SK-N-SH (cell line): ENCODE measurements at regions not wholly inside any gene's neighbourhood (a gene's known extent, or its start where the extent isn't known, plus 50 kb on each side); places are given as distances from the start of the nearest gene placed in this dataset.

Experiments
- CTCF ChIA-PET: fragments of 300-600, 350-600 bp; formaldehyde crosslinking; extraction: SDS; loops from one replicate; lab custom pipeline; 2021; lab: Yijun Ruan, JAX
- POLR2A ChIA-PET: fragments of 350-600 bp; sonication (Branson Sonifier 250); formaldehyde crosslinking; extraction: SDS; loops from one replicate; lab custom pipeline; 2020; ENCODE audit warnings: antibody characterized with exemption, inconsistent platforms; lab: Yijun Ruan, JAX
- DNase-seq: peaks from one replicate; pipeline ENCODE4 v3.0.0; 2012
- H2AFZ ChIP-seq: fragments of 200-600 bp; sonication (generic); 2 replicates; pipeline ENCODE4 v1.8.1; 2016; ENCODE audit warnings: antibody characterized with exemption, mild to moderate bottlenecking, low read depth
- H3F3A ChIP-seq: fragments of 200-600 bp; sonication (generic); replicated peaks from 2 replicates; pipeline ENCODE3; 2016; ENCODE audit warnings: antibody characterized with exemption, mild to moderate bottlenecking; ENCODE audit not compliant: insufficient read depth
- H3K27ac ChIP-seq, 2 experiments: fragments of 200-500 bp in 1 of 2; fragments of 200-600 bp in 1 of 2; sonication (Bioruptor generic) in 1 of 2; sonication (generic), shearing (Covaris generic) in 1 of 2; 2 replicates each; pipeline versions ENCODE4 v1.5.1 to v1.6.1; 2014 to 2016; ENCODE audit warnings: low read depth in 2 of 2, inconsistent platforms in 1 of 2, low read length in 1 of 2, mild to moderate bottlenecking in 1 of 2, mixed read lengths in 1 of 2
- H3K27me3 ChIP-seq: fragments of 200-600 bp; sonication (generic), shearing (Covaris generic); 2 replicates; pipeline ENCODE4 v1.6.1; 2016; ENCODE audit warnings: mixed run types; ENCODE audit not compliant: insufficient read depth
- H3K36me3 ChIP-seq, 2 experiments: fragments of 200-500 bp in 1 of 2; fragments of 200-600 bp in 1 of 2; sonication (Bioruptor generic) in 1 of 2; sonication (generic) in 1 of 2; replicated peaks in 1 of 2; 2 replicates each; pipeline versions ENCODE3 to v1.5.1; 2014 to 2016; ENCODE audit warnings: low read length in 1 of 2, mild to moderate bottlenecking in 1 of 2; ENCODE audit not compliant: insufficient read depth in 2 of 2, control insufficient read depth in 1 of 2
- H3K4me1 ChIP-seq, 2 experiments: fragments of 200-500 bp in 1 of 2; fragments of 200-600 bp in 1 of 2; sonication (Bioruptor generic) in 1 of 2; sonication (generic), shearing (Covaris generic) in 1 of 2; 2 replicates each; pipeline versions ENCODE4 v1.5.1 to v1.6.1; 2014 to 2016; ENCODE audit warnings: low read depth in 1 of 2, low read length in 1 of 2, mixed run types in 1 of 2; ENCODE audit not compliant: insufficient read depth in 2 of 2, control insufficient read depth in 1 of 2
- H3K4me2 ChIP-seq: fragments of 200-600 bp; sonication (generic), shearing (Covaris generic); 2 replicates; pipeline ENCODE4 v1.6.1; 2017; ENCODE audit warnings: mixed run types
- H3K4me3 ChIP-seq, 2 experiments: fragments of 200-500 bp in 1 of 2; fragments of 200-600 bp in 1 of 2; sonication (Bioruptor generic) in 1 of 2; sonication (generic), shearing (Covaris generic) in 1 of 2; 2 replicates each; pipeline versions ENCODE4 v1.5.1 to v1.8.1; 2014 to 2016; ENCODE audit warnings: low read depth in 2 of 2, inconsistent platforms in 1 of 2, low read length in 1 of 2, mild to moderate bottlenecking in 1 of 2, mixed read lengths in 1 of 2, moderate library complexity in 1 of 2
- H3K79me2 ChIP-seq: fragments of 200-600 bp; sonication (generic); 2 replicates; pipeline ENCODE4 v1.8.1; 2017; ENCODE audit warnings: mild to moderate bottlenecking; ENCODE audit not compliant: insufficient read depth
- H3K9ac ChIP-seq: fragments of 200-600 bp; sonication (generic); 2 replicates; pipeline ENCODE4 v1.6.1; 2017; ENCODE audit warnings: mixed run types
- H3K9me2 ChIP-seq: fragments of 200-600 bp; sonication (generic); 2 replicates; pipeline ENCODE4 v1.6.1; 2017; ENCODE audit warnings: mixed run types
- H3K9me3 ChIP-seq: fragments of 200-600 bp; sonication (generic); 2 replicates; pipeline ENCODE4 v1.6.1; 2017; ENCODE audit warnings: mixed run types, mild to moderate bottlenecking, moderate library complexity
- H4K20me1 ChIP-seq: fragments of 200-600 bp; sonication (generic); 2 replicates; pipeline ENCODE4 v1.6.1; 2017; ENCODE audit warnings: mild to moderate bottlenecking, mixed run types; ENCODE audit not compliant: insufficient read depth
- FOXJ3 ChIP-seq: sonication (generic); formaldehyde crosslinking; IDR thresholded peaks from 2 replicates; pipeline ENCODE4 v1.5.1; 2020; ENCODE audit warnings: mild to moderate bottlenecking, missing genetic modification reagents
- GABPA ChIP-seq: IDR thresholded peaks from 2 replicates; pipeline ENCODE4 v1.4.0; 2012; ENCODE audit warnings: low read depth, mild to moderate bottlenecking
- GATA2 ChIP-seq: sonication (generic); formaldehyde crosslinking; IDR thresholded peaks from 2 replicates; pipeline ENCODE4 v1.5.0; 2020; ENCODE audit warnings: mild to moderate bottlenecking, missing genetic modification reagents
- MXI1 ChIP-seq: IDR thresholded peaks from 2 replicates; pipeline ENCODE4 v1.6.1; 2012; ENCODE audit warnings: mild to moderate bottlenecking, low read depth, low read length, improper control_type of control experiment
- POLR2AphosphoS5 ChIP-seq: IDR thresholded peaks from 2 replicates; pipeline ENCODE4 v1.6.1; 2012; ENCODE audit warnings: low read depth, low read length
- RAD21 ChIP-seq: IDR thresholded peaks from 2 replicates; pipeline ENCODE4 v1.6.1; 2012; ENCODE audit warnings: mild to moderate bottlenecking, low read length
- RFX5 ChIP-seq: IDR thresholded peaks from 2 replicates; pipeline ENCODE4 v1.6.1; 2012; ENCODE audit warnings: mild to moderate bottlenecking, improper control_type of control experiment, low read length
- TCF12 ChIP-seq: IDR thresholded peaks from 2 replicates; pipeline ENCODE4 v1.4.0; 2012
- YY1 ChIP-seq: IDR thresholded peaks from 2 replicates; pipeline ENCODE4 v1.4.0; 2012; ENCODE audit warnings: low read depth, mild to moderate bottlenecking
- WGBS: methylation state at CpG from one replicate; pipeline ENCODE4 v1.1.6; 2017; ENCODE audit warnings: low lambda C conversion rate; 5-methylcytosine and 5-hydroxymethylcytosine counted together
- TF ChIP-seq, protein P1 (sequence below): IDR thresholded peaks from 2 replicates; pipeline ENCODE4 v1.6.1; 2012; ENCODE audit warnings: mild to moderate bottlenecking, low read depth, low read length, moderate library complexity
- TF ChIP-seq, protein P2 (sequence below): IDR thresholded peaks from 2 replicates; pipeline ENCODE4; 2012
- TF ChIP-seq, protein P3 (sequence below): fragments of 150-350 bp; IDR thresholded peaks from 2 replicates; pipeline ENCODE4 v1.6.1; 2016; ENCODE audit warnings: mild to moderate bottlenecking, low read depth, low read length
- TF ChIP-seq, protein P4 (sequence below): IDR thresholded peaks from 2 replicates; pipeline ENCODE4 v1.4.0; 2012; ENCODE audit warnings: low read depth

DNA sequence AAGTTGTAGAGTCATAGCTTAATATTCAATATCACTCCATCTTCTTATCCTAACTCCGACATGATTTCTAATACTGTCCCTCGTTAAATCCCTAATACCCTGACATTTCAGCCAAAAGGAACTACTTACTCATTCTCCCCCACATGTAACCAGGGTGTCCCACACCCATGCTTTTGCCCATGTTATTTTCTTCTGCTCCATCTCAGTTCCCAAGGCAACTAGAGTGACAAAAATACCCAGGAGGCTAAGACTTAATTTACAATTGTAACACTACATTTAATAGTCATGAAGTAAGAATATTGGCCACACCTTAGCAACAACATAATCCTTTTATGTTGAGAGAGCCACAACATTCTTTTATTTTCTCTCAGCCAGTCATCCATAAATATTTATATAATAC lies 248.5 kb upstream of the TGFBR2 start (continued):
- TF ChIP-seq, protein P1, sequence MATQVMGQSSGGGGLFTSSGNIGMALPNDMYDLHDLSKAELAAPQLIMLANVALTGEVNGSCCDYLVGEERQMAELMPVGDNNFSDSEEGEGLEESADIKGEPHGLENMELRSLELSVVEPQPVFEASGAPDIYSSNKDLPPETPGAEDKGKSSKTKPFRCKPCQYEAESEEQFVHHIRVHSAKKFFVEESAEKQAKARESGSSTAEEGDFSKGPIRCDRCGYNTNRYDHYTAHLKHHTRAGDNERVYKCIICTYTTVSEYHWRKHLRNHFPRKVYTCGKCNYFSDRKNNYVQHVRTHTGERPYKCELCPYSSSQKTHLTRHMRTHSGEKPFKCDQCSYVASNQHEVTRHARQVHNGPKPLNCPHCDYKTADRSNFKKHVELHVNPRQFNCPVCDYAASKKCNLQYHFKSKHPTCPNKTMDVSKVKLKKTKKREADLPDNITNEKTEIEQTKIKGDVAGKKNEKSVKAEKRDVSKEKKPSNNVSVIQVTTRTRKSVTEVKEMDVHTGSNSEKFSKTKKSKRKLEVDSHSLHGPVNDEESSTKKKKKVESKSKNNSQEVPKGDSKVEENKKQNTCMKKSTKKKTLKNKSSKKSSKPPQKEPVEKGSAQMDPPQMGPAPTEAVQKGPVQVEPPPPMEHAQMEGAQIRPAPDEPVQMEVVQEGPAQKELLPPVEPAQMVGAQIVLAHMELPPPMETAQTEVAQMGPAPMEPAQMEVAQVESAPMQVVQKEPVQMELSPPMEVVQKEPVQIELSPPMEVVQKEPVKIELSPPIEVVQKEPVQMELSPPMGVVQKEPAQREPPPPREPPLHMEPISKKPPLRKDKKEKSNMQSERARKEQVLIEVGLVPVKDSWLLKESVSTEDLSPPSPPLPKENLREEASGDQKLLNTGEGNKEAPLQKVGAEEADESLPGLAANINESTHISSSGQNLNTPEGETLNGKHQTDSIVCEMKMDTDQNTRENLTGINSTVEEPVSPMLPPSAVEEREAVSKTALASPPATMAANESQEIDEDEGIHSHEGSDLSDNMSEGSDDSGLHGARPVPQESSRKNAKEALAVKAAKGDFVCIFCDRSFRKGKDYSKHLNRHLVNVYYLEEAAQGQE: no peak
- TF ChIP-seq FOXJ3 (no peak), POLR2AphosphoS5 (no peak)

DNA sequence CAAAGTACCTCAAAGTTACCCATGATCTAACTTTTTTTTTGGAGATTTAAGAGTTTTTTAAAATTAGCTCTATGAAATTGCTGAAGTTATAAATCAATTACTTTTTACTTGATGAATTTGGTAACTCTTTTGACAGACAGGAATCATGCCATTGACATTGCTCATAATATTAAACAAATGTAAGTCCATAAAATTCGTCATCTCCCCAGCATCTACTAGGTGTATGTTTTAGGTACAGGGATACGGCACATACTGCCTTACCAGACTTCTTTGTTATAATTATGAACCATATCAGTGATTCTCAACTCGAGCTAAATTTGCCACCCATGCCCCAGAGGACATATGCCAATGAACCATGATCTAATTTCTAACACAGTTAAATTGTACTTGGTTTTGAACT lies 247.5 kb upstream of the TGFBR2 start:
- no peaks in the 10 kb centered on the region for H4K20me1 ChIP-seq
- TF ChIP-seq GATA2: no peak
- TF ChIP-seq RFX5: no peak
- TF ChIP-seq, protein P2, sequence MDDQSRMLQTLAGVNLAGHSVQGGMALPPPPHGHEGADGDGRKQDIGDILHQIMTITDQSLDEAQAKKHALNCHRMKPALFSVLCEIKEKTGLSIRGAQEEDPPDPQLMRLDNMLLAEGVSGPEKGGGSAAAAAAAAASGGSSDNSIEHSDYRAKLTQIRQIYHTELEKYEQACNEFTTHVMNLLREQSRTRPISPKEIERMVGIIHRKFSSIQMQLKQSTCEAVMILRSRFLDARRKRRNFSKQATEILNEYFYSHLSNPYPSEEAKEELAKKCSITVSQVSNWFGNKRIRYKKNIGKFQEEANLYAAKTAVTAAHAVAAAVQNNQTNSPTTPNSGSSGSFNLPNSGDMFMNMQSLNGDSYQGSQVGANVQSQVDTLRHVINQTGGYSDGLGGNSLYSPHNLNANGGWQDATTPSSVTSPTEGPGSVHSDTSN: no peak
- TF ChIP-seq YY1: no peak
- TF ChIP-seq TCF12: no peak
- no peak for TF ChIP-seq GABPA
- TF ChIP-seq, protein P3, sequence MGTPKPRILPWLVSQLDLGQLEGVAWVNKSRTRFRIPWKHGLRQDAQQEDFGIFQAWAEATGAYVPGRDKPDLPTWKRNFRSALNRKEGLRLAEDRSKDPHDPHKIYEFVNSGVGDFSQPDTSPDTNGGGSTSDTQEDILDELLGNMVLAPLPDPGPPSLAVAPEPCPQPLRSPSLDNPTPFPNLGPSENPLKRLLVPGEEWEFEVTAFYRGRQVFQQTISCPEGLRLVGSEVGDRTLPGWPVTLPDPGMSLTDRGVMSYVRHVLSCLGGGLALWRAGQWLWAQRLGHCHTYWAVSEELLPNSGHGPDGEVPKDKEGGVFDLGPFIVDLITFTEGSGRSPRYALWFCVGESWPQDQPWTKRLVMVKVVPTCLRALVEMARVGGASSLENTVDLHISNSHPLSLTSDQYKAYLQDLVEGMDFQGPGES: no peak
- TF ChIP-seq RAD21: no peak
- TF ChIP-seq MXI1: no peak
- TF ChIP-seq, protein P4, sequence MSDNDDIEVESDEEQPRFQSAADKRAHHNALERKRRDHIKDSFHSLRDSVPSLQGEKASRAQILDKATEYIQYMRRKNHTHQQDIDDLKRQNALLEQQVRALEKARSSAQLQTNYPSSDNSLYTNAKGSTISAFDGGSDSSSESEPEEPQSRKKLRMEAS: no peak
- no peak overlapping the region for H3K9ac ChIP-seq
- no peaks in the 10 kb centered on the region for H3K9me2 ChIP-seq
- WGBS: 75% methylated on average over 3 of the region's 3 CpGs
- CTCF ChIA-PET: no interaction called here
- H3K27ac ChIP-seq: peak overlapping the region in 1 of 2 experiments; percentile 79; a peak in 1 of 4 replicates
- no peak overlapping the region for H3K4me2 ChIP-seq
- H3K27me3 ChIP-seq: no peaks in the 10 kb centered on the region
- H3K79me2 ChIP-seq: no peaks in the 10 kb centered on the region
- no peak for DNase-seq
- peaks cover 31% of the 10 kb centered on the region for H3F3A ChIP-seq
- no peaks in the 10 kb centered on the region for H3K36me3 ChIP-seq
- H3K4me3 ChIP-seq: no peak overlapping the region
- POLR2A ChIA-PET: no interaction called here
- peaks cover 0 to 35% of the 10 kb centered on the region in 2 experiments; a peak in 2 of 4 replicates for H3K4me1 ChIP-seq
- no peak overlapping the region for H2AFZ ChIP-seq
- no peaks in the 10 kb centered on the region; the same call in 1 of the 2 replicates for H3K9me3 ChIP-seq
